Prostate gland (tissue), 2 donors: ENCODE measurements at regions not wholly inside any gene's neighbourhood (a gene's known extent, or its start where the extent isn't known, plus 50 kb on each side); places are given as distances from the start of the nearest gene placed in this dataset.

Experiments
- CTCF ChIP-seq, 4 experiments: fragments of 200-600 bp in 2 of 4; fragments of 450-650 bp in 2 of 4; sonication (generic) in 2 of 4; IDR thresholded peaks; 1 replicate in 3 of 4; 2 replicates in 1 of 4; pipeline ENCODE4 v1.5.1; 2016 to 2019; ENCODE audit warnings: antibody characterized with exemption in 4 of 4, mild to moderate bottlenecking in 2 of 4, moderate library complexity in 2 of 4
- POLR2AphosphoS5 ChIP-seq: sonication (generic); formaldehyde crosslinking; IDR thresholded peaks from one replicate; pipeline ENCODE4 v1.6.1; 2017; ENCODE audit warnings: antibody characterized with exemption

- TF ChIP-seq POLR2AphosphoS5 (no peak), CTCF (IDR thresholded peaks at IDR 0.05) (no peak)
Observed at GRCh38 chr4:38289553-38289952, 329.4 kb downstream of the PTTG2 start.
